ENCODE measurements at regions not wholly inside any gene's neighbourhood (a gene's known extent, or its start where the extent isn't known, plus 50 kb on each side); places are given as distances from the start of the nearest gene placed in this dataset.
"Not testable (repeated sequence)": the region's sequence is repeated elsewhere in the genome, so short reads cannot be mapped to it uniquely, and the experiment has no call there.

GRCh38 chrX:121851033-121851432 lies 803.6 kb downstream of the GLUD2 start:
- DNase-seq (ENCODE audit: low read depth in 4 of 4, low spot score in 1 of 4) = no peak

GRCh38 chrX:121853762-121854613 lies 806.6 kb downstream of the GLUD2 start:
- DNase-seq (ENCODE audit: low read depth in 4 of 4, low spot score in 1 of 4) = no peak

GRCh38 chrX:121854614-121854911 lies 807.2 kb downstream of the GLUD2 start:
- DNase-seq (ENCODE audit: low read depth in 4 of 4, low spot score in 1 of 4) = no peak

- no peak for DNase-seq (ENCODE audit: low read depth in 4 of 4, low spot score in 1 of 4)
Observed at GRCh38 chrX:121858867-121859647, 811.6 kb downstream of the GLUD2 start.

- DNase-seq (ENCODE audit: low read depth in 4 of 4, low spot score in 1 of 4) = no peak
Observed at GRCh38 chrX:121863976-121864375, 816.6 kb downstream of the GLUD2 start.

- no peak for DNase-seq (ENCODE audit: low read depth in 4 of 4, low spot score in 1 of 4)
Observed at GRCh38 chrX:121864561-121864960, 817.2 kb downstream of the GLUD2 start.

- no peak for DNase-seq (ENCODE audit: low read depth in 4 of 4, low spot score in 1 of 4)
Observed at GRCh38 chrX:121869876-121870477, 822.6 kb downstream of the GLUD2 start.

GRCh38 chrX:121871122-121871521 lies 823.7 kb downstream of the GLUD2 start:
- DNase-seq (ENCODE audit: low read depth in 4 of 4, low spot score in 1 of 4) = no peak

GRCh38 chrX:121876305-121876704 lies 828.9 kb downstream of the GLUD2 start:
- DNase-seq (ENCODE audit: low read depth in 4 of 4, low spot score in 1 of 4) = no peak

- DNase-seq (ENCODE audit: low read depth in 4 of 4, low spot score in 1 of 4) = not testable (repeated sequence)
Observed at GRCh38 chrX:121877337-121877736, 829.9 kb downstream of the GLUD2 start.

- no peak for DNase-seq (ENCODE audit: low read depth in 4 of 4, low spot score in 1 of 4)
Observed at GRCh38 chrX:121886557-121886956, 839.1 kb downstream of the GLUD2 start.

GRCh38 chrX:121894756-121895155 lies 847.3 kb downstream of the GLUD2 start:
- DNase-seq (ENCODE audit: low read depth in 4 of 4, low spot score in 1 of 4) = no peak

- no peak for DNase-seq (ENCODE audit: low read depth in 4 of 4, low spot score in 1 of 4)
Observed at GRCh38 chrX:121902463-121902862, 855.1 kb downstream of the GLUD2 start.

GRCh38 chrX:121903961-121904360 lies 856.6 kb downstream of the GLUD2 start:
- no peak for DNase-seq (ENCODE audit: low read depth in 4 of 4, low spot score in 1 of 4)

- DNase-seq (ENCODE audit: low read depth in 4 of 4, low spot score in 1 of 4) = no peak
Observed at GRCh38 chrX:121921258-121921657, 873.8 kb downstream of the GLUD2 start.

- no peak for DNase-seq (ENCODE audit: low read depth in 4 of 4, low spot score in 1 of 4)
Observed at GRCh38 chrX:121931567-121931966, 884.2 kb downstream of the GLUD2 start.

GRCh38 chrX:121932688-121933087 lies 885.3 kb downstream of the GLUD2 start:
- no peak for DNase-seq (ENCODE audit: low read depth in 4 of 4, low spot score in 1 of 4)

- DNase-seq (ENCODE audit: low read depth in 4 of 4, low spot score in 1 of 4) = no peak
Observed at GRCh38 chrX:121949041-121949760, 901.8 kb downstream of the GLUD2 start.

- no peak for DNase-seq (ENCODE audit: low read depth in 4 of 4, low spot score in 1 of 4)
Observed at GRCh38 chrX:121958886-121959285, 911.5 kb downstream of the GLUD2 start.

- DNase-seq (ENCODE audit: low read depth in 4 of 4, low spot score in 1 of 4) = no peak
Observed at GRCh38 chrX:121975671-121976070, 928.3 kb downstream of the GLUD2 start.

GRCh38 chrX:121987163-121987562 lies 939.8 kb downstream of the GLUD2 start:
- DNase-seq (ENCODE audit: low read depth in 4 of 4, low spot score in 1 of 4) = no peak
